Activated CD8-positive, alpha-beta T cell treated with anti-CD3 and anti-CD28 coated beads for 36 hours (primary cell): ENCODE measurements at regions not wholly inside any gene's neighbourhood (a gene's known extent, or its start where the extent isn't known, plus 50 kb on each side); places are given as distances from the start of the nearest gene placed in this dataset.

Experiments used
- ATAC-seq: fragments of 200-7000 bp; cut with Tn5 transposase; one replicate; pipeline ENCODE4 v1.10.0; 2021; ENCODE audit warnings: mild to moderate bottlenecking, moderate library complexity
- CTCF ChIA-PET: fragments of 350-600 bp; sonication (Branson Sonifier 250); formaldehyde crosslinking; loops from one replicate; lab custom pipeline; 2021; ENCODE audit warnings: antibody characterized with exemption; lab: Charles Lee
- POLR2A ChIA-PET: fragments of 350-600 bp; sonication (Branson Sonifier 250); formaldehyde crosslinking; loops from one replicate; lab custom pipeline; 2021; ENCODE audit warnings: antibody characterized with exemption; lab: Charles Lee
- DNase-seq: peaks from one replicate; pipeline ENCODE4 v3.0.0-alpha.2; 2020
- H3K27ac Mint-ChIP-seq: one replicate; pipeline ENCODE4 v1.8.0; 2021; ENCODE audit warnings: mild to moderate bottlenecking, mixed read lengths
- H3K27me3 Mint-ChIP-seq: one replicate; pipeline ENCODE4 v1.8.0; 2021; ENCODE audit warnings: mixed read lengths
- H3K36me3 Mint-ChIP-seq: one replicate; pipeline ENCODE4 v1.8.0; 2021; ENCODE audit warnings: low read depth, mixed read lengths
- H3K4me1 Mint-ChIP-seq: one replicate; pipeline ENCODE4 v1.8.0; 2021; ENCODE audit warnings: low read depth, mixed read lengths
- H3K4me3 Mint-ChIP-seq: one replicate; pipeline ENCODE4 v1.8.0; 2021; ENCODE audit warnings: mild to moderate bottlenecking, moderate library complexity, mixed read lengths
- H3K9me3 Mint-ChIP-seq: one replicate; pipeline ENCODE4 v1.8.0; 2021; ENCODE audit warnings: mixed read lengths
- CTCF ChIP-seq: fragments of 200-600 bp; IDR thresholded peaks from one replicate; pipeline ENCODE4 v1.8.0; 2022; ENCODE audit warnings: antibody characterized with exemption, mild to moderate bottlenecking
- intact Hi-C: fragments of 100-400 bp; cut with micrococcal nuclease; formaldehyde crosslinking; loops from one replicate; pipeline ENCODE4 v1.10.0; 2022

- POLR2A ChIA-PET = interaction anchor here (0.6 kb wide), 1 partner anchor 35 kb away, joined by 3 read pairs; no protein-coding TSS in a partner anchor
- intact Hi-C loops = no loop called here
These were observed 75.9 kb upstream of the CRY1 start for GRCh38 chr12:107169200-107169599.

GRCh38 chr12:107178776-107179175, 85.4 kb upstream of the CRY1 start:
- intact Hi-C loops = no loop called here
- Mint-ChIP-seq H3K27me3 (no peaks in the 10 kb centered on the region), H3K36me3 (no peaks in the 10 kb centered on the region), H3K4me3 (no peak overlapping the region), H3K4me1 (peaks cover 16% of the 10 kb centered on the region), H3K9me3 (no peaks in the 10 kb centered on the region), H3K27ac (no peak overlapping the region)
- ChIA-PET POLR2A (interaction anchor here (0.6 kb wide), 1 partner anchor 1467 kb away, joined by 3 read pairs; no protein-coding TSS in a partner anchor), CTCF (interaction anchor here (0.7 to 1.1 kb wide), 3 partner anchors 56 to 224 kb away, joined by 3 to 6 read pairs (median 3); no protein-coding TSS in a partner anchor)
- peak; percentile 93 for ATAC-seq
- peak; percentile 25 for DNase-seq
- no peak for TF ChIP-seq CTCF

More at GRCh38 chr12:107169200-107169599, 75.9 kb upstream of the CRY1 start:
- TF ChIP-seq CTCF = no peak
- no peak for DNase-seq
- Mint-ChIP-seq H3K27me3 (peaks cover 2% of the 10 kb centered on the region), H3K4me1 (no peaks in the 10 kb centered on the region), H3K27ac (no peak overlapping the region), H3K36me3 (no peaks in the 10 kb centered on the region), H3K4me3 (no peak overlapping the region), H3K9me3 (no peaks in the 10 kb centered on the region)
- no peak for ATAC-seq
- CTCF ChIA-PET = interaction anchor here (1.1 kb wide), 1 partner anchor 233 kb away, joined by 4 read pairs; no protein-coding TSS in a partner anchor

GRCh38 chr12:107179871-107180270, 86.5 kb upstream of the CRY1 start:
- TF ChIP-seq CTCF = no peak
- Mint-ChIP-seq H3K27me3 (peaks cover 5% of the 10 kb centered on the region), H3K36me3 (no peaks in the 10 kb centered on the region), H3K9me3 (no peaks in the 10 kb centered on the region), H3K4me3 (no peak overlapping the region), H3K27ac (peak overlapping the region; percentile 16), H3K4me1 (peaks cover 16% of the 10 kb centered on the region)
- CTCF ChIA-PET = no interaction called here
- intact Hi-C loops = no loop called here
- no peak for ATAC-seq
- DNase-seq = no peak
- POLR2A ChIA-PET = no interaction called here

- ChIA-PET CTCF (no interaction called here), POLR2A (no interaction called here)
- Mint-ChIP-seq H3K4me1 (peaks cover 16% of the 10 kb centered on the region), H3K27ac (no peak overlapping the region), H3K36me3 (no peaks in the 10 kb centered on the region), H3K4me3 (no peak overlapping the region), H3K9me3 (no peaks in the 10 kb centered on the region), H3K27me3 (peaks cover 5% of the 10 kb centered on the region)
- ATAC-seq = no peak
- intact Hi-C loops = no loop called here
- TF ChIP-seq CTCF = no peak
- no peak for DNase-seq
These were observed 86.9 kb upstream of the CRY1 start for GRCh38 chr12:107180272-107180671.

- ChIA-PET CTCF (interaction anchor here (1.0 kb wide), 1 partner anchor 53 kb away, joined by 3 read pairs; no protein-coding TSS in a partner anchor), POLR2A (no interaction called here)
- TF ChIP-seq CTCF = no peak
- no peaks in the 10 kb centered on the region for H3K9me3 Mint-ChIP-seq
- intact Hi-C loops = no loop called here
- ATAC-seq (no peak), DNase-seq (no peak)
- H3K4me3 Mint-ChIP-seq = no peak overlapping the region
- peaks cover 5% of the 10 kb centered on the region for H3K27me3 Mint-ChIP-seq
- peaks cover 6% of the 10 kb centered on the region for H3K4me1 Mint-ChIP-seq
- no peak overlapping the region for H3K27ac Mint-ChIP-seq
- no peaks in the 10 kb centered on the region for H3K36me3 Mint-ChIP-seq
These were observed 91.1 kb upstream of the CRY1 start for GRCh38 chr12:107184359-107184930.
